GM18505 (cell line): ENCODE measurements at regions not wholly inside any gene's neighbourhood (a gene's known extent, or its start where the extent isn't known, plus 50 kb on each side); places are given as distances from the start of the nearest gene placed in this dataset.

Experiments used
- ATAC-seq: cut with Tn5 transposase; IDR thresholded peaks from one replicate; pipeline ENCODE4 v1.9.1; 2021; ENCODE audit not compliant: unreplicated experiment
- POLR2A ChIP-seq: IDR thresholded peaks from 4 replicates; pipeline ENCODE4 v1.6.1; 2011; ENCODE audit warnings: borderline replicate concordance; ENCODE audit not compliant: insufficient read depth, insufficient read length; ENCODE audit errors: extremely low read depth

GRCh38 chr1:70537788-70538187, 126.7 kb downstream of the CTH start:
- no peak for TF ChIP-seq POLR2A

GRCh38 chr1:70542030-70542429, 131.0 kb downstream of the CTH start:
- no peak for ATAC-seq

More at GRCh38 chr1:70537788-70538187, 126.7 kb downstream of the CTH start:
- ATAC-seq, result no peak

GRCh38 chr1:70542856-70543255, 131.8 kb downstream of the CTH start:
- TF ChIP-seq POLR2A, result no peak
- no peak for ATAC-seq

More at GRCh38 chr1:70542030-70542429, 131.0 kb downstream of the CTH start:
- no peak for TF ChIP-seq POLR2A

- no peak for ATAC-seq
- TF ChIP-seq POLR2A, result no peak
These were observed 135.7 kb downstream of the CTH start for GRCh38 chr1:70546726-70547125.

GRCh38 chr1:70552662-70553566, 141.8 kb downstream of the CTH start:
- TF ChIP-seq POLR2A, result no peak
- no peak for ATAC-seq

GRCh38 chr1:70553567-70553956, 142.5 kb downstream of the CTH start:
- TF ChIP-seq POLR2A, result no peak
- ATAC-seq, result no peak

GRCh38 chr1:70554341-70554740, 143.3 kb downstream of the CTH start:
- TF ChIP-seq POLR2A, result no peak
- no peak for ATAC-seq

GRCh38 chr1:70556541-70556940, 145.5 kb downstream of the CTH start:
- no peak for ATAC-seq
- TF ChIP-seq POLR2A, result no peak

- TF ChIP-seq POLR2A, result no peak
- no peak for ATAC-seq
These were observed 156.1 kb downstream of the CTH start for GRCh38 chr1:70567167-70567566.

GRCh38 chr1:70571191-70571590, 160.1 kb downstream of the CTH start:
- ATAC-seq, result no peak
- no peak for TF ChIP-seq POLR2A

GRCh38 chr1:70573317-70573843, 162.3 kb downstream of the CTH start:
- no peak for TF ChIP-seq POLR2A
- no peak for ATAC-seq

- ATAC-seq, result no peak
These were observed 170.6 kb downstream of the CTH start for GRCh38 chr1:70581661-70582060.

GRCh38 chr1:70583522-70583921, 172.5 kb downstream of the CTH start:
- TF ChIP-seq POLR2A, result no peak
- peak; percentile 90 for ATAC-seq

More at GRCh38 chr1:70581661-70582060, 170.6 kb downstream of the CTH start:
- TF ChIP-seq POLR2A, result no peak

GRCh38 chr1:70586046-70586445, 175.0 kb downstream of the CTH start:
- no peak for ATAC-seq
- TF ChIP-seq POLR2A, result no peak
